ENCODE measurements at regions not wholly inside any gene's neighbourhood (a gene's known extent, or its start where the extent isn't known, plus 50 kb on each side); places are given as distances from the start of the nearest gene placed in this dataset.

GRCh38 chr15:38992506-38992905 lies 427.9 kb upstream of the RASGRP1 start:
- Histone ChIP-seq H3K9me3 (no peaks in the 10 kb centered on the region), H3K4me3 (no peak overlapping the region), H3K4me1 (no peaks in the 10 kb centered on the region), H3K27ac (no peak overlapping the region), H3K27me3 (no peaks in the 10 kb centered on the region), H3K36me3 (no peaks in the 10 kb centered on the region)
- TF ChIP-seq, protein P1, sequence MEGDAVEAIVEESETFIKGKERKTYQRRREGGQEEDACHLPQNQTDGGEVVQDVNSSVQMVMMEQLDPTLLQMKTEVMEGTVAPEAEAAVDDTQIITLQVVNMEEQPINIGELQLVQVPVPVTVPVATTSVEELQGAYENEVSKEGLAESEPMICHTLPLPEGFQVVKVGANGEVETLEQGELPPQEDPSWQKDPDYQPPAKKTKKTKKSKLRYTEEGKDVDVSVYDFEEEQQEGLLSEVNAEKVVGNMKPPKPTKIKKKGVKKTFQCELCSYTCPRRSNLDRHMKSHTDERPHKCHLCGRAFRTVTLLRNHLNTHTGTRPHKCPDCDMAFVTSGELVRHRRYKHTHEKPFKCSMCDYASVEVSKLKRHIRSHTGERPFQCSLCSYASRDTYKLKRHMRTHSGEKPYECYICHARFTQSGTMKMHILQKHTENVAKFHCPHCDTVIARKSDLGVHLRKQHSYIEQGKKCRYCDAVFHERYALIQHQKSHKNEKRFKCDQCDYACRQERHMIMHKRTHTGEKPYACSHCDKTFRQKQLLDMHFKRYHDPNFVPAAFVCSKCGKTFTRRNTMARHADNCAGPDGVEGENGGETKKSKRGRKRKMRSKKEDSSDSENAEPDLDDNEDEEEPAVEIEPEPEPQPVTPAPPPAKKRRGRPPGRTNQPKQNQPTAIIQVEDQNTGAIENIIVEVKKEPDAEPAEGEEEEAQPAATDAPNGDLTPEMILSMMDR (IDR thresholded peaks at IDR 0.05) = no peak
- TF ChIP-seq POLR2AphosphoS5 (IDR thresholded peaks at IDR 0.05) (no peak), POLR2A (IDR thresholded peaks at IDR 0.05) (no peak), EP300 (IDR thresholded peaks at IDR 0.05; ENCODE audit: low read depth) (no peak)
- 51 to 66% methylated on average over 4 of the region's 4 CpGs for WGBS, 2 donors (ENCODE audit: low coverage in 1 of 2)
- intact Hi-C loops (cut with DNase I; ENCODE audit: low total_unique reads) (no loop called here), in situ Hi-C loops (cut with MboI; ENCODE audit: low pct_ligation_motif_present in 1 of 4, low pct_unique_long_range_greater_than_20kb in 1 of 4, low sequenced_read_pairs in 3 of 4) (loop anchor here in 3 of 4 donors (10.0 to 25.0 kb wide), 3 partner anchors 178 to 280 kb away; no protein-coding TSS in a partner anchor)
- DNase-seq = no peak

DNA sequence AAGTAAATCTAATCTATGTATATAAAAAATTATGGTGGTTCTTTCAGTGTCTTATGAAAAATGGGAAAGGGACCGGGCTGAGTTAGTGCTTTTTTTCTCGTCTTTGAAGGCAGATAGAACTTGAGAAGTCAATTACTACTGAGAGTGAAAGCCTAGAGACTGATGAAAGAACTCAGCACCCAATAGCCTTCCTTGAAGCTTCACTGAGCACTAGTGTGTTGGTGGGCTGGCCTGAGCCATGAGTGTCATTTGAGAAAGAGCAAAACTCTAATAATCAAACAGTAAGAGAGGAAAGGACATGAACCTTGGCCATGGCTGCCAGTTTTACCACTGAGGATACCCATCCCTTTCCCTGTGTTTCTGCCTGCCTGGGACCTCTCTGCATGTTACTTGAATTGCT lies 428.3 kb upstream of the RASGRP1 start:
- DNase-seq = no peak
- no peak overlapping the region for H3K27ac ChIP-seq
- intact Hi-C loops (cut with DNase I; ENCODE audit: low total_unique reads) = no loop called here
- no peaks in the 10 kb centered on the region for H3K27me3 ChIP-seq
- 83 to 87% methylated on average over 2 of the region's 2 CpGs for WGBS, 2 donors (ENCODE audit: low coverage in 1 of 2)
- no peaks in the 10 kb centered on the region for H3K4me1 ChIP-seq
- TF ChIP-seq POLR2AphosphoS5 (IDR thresholded peaks at IDR 0.05) = no peak
- TF ChIP-seq EP300 (IDR thresholded peaks at IDR 0.05; ENCODE audit: low read depth) = no peak
- TF ChIP-seq, protein P1 (IDR thresholded peaks at IDR 0.05) = no peak
- TF ChIP-seq POLR2A (IDR thresholded peaks at IDR 0.05) = no peak
- in situ Hi-C loops (cut with MboI; ENCODE audit: low pct_ligation_motif_present in 1 of 4, low pct_unique_long_range_greater_than_20kb in 1 of 4, low sequenced_read_pairs in 3 of 4) = loop anchor here in 3 of 4 donors (10.0 to 25.0 kb wide), 3 partner anchors 178 to 281 kb away; no protein-coding TSS in a partner anchor
- no peaks in the 10 kb centered on the region for H3K36me3 ChIP-seq
- no peak overlapping the region for H3K4me3 ChIP-seq
- H3K9me3 ChIP-seq = no peaks in the 10 kb centered on the region

DNA sequence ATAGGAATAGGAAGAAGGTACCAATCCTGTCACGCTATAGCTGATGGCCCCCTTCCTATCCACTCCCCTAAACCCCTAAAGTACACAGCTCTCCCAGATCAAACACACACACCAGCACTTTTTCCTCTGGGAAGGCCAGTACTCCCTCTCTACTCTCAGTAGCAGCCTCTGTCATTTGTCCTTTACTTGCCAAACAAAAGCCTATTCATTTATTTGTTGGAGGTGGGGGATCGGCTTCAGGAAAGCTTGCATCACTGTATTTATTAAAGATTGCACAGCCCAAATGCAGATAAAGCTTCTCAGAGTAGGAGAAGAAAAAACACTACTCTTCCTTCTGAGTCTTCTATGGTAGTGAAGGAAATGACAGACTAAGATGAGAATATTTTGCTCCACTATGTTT lies 429.7 kb upstream of the RASGRP1 start:
- no peak overlapping the region for H3K27ac ChIP-seq
- 50 to 66% methylated on average over 2 of the region's 2 CpGs for WGBS, 2 donors (ENCODE audit: low coverage in 1 of 2)
- no peaks in the 10 kb centered on the region for H3K9me3 ChIP-seq
- H3K4me3 ChIP-seq = no peak overlapping the region
- in situ Hi-C loops (cut with MboI; ENCODE audit: low pct_ligation_motif_present in 1 of 4, low pct_unique_long_range_greater_than_20kb in 1 of 4, low sequenced_read_pairs in 3 of 4) = loop anchor here in 3 of 4 donors (10.0 to 25.0 kb wide), 3 partner anchors 180 to 282 kb away; no protein-coding TSS in a partner anchor
- DNase-seq = no peak
- TF ChIP-seq POLR2AphosphoS5 (IDR thresholded peaks at IDR 0.05) = no peak
- TF ChIP-seq POLR2A (IDR thresholded peaks at IDR 0.05) = no peak
- TF ChIP-seq, protein P1 (IDR thresholded peaks at IDR 0.05) = no peak
- no peak for TF ChIP-seq EP300 (IDR thresholded peaks at IDR 0.05; ENCODE audit: low read depth)
- intact Hi-C loops (cut with DNase I; ENCODE audit: low total_unique reads) = no loop called here
- H3K36me3 ChIP-seq = no peaks in the 10 kb centered on the region
- no peaks in the 10 kb centered on the region for H3K4me1 ChIP-seq
- H3K27me3 ChIP-seq = no peaks in the 10 kb centered on the region

DNA sequence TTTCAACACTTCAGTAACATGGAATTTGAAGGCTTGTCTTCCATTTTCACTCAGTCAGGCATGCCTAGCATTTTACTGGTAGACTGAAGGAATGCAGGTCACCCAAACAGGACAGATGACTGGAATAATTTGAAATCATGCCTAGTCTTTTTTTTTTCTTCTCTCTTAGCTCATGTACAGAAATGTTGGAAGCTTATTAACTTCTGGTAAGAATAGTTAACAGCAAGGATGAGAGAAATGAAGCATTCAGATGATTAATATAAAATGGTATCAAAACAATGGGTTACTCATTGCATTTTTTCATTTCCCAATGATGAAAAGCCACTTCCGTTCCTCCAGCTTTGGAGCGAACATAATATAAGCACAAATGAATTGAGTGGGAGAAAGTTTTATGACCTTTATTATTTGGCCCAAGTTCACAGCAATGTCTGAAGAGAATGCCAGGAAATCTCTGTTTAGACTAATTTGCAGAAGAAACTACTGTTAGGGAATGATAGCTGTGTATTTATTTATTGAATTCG lies 431.6 kb upstream of the RASGRP1 start:
- in situ Hi-C loops (cut with MboI; ENCODE audit: low pct_ligation_motif_present in 1 of 4, low pct_unique_long_range_greater_than_20kb in 1 of 4, low sequenced_read_pairs in 3 of 4) (loop anchor here in 3 of 4 donors (10.0 to 25.0 kb wide), 3 partner anchors 181 to 284 kb away; no protein-coding TSS in a partner anchor), intact Hi-C loops (cut with DNase I; ENCODE audit: low total_unique reads) (no loop called here)
- DNase-seq = no peak
- TF ChIP-seq POLR2AphosphoS5 (IDR thresholded peaks at IDR 0.05) = peak in 2 of 3 donors; percentile 5 to 37
- no peak for TF ChIP-seq POLR2A (IDR thresholded peaks at IDR 0.05)
- peak overlapping the region in 1 of 4 donors; percentile 5 for H3K27ac ChIP-seq
- H3K36me3 ChIP-seq = no peaks in the 10 kb centered on the region
- 36 to 64% methylated on average over 3 of the region's 3 CpGs for WGBS, 2 donors (ENCODE audit: low coverage in 1 of 2)
- H3K27me3 ChIP-seq = no peaks in the 10 kb centered on the region
- H3K4me3 ChIP-seq = no peak overlapping the region
- H3K9me3 ChIP-seq = no peaks in the 10 kb centered on the region
- no peaks in the 10 kb centered on the region for H3K4me1 ChIP-seq

All from transverse colon (tissue), 4 donors.